ENCODE measurements at regions not wholly inside any gene's neighbourhood (a gene's known extent, or its start where the extent isn't known, plus 50 kb on each side); places are given as distances from the start of the nearest gene placed in this dataset.
"Not testable (repeated sequence)": the region's sequence is repeated elsewhere in the genome, so short reads cannot be mapped to it uniquely, and the experiment has no call there.

- H3K36me3 ChIP-seq (ENCODE audit: insufficient read depth, low read length): no peaks in the 10 kb centered on the region
- no peaks in the 10 kb centered on the region for H3K4me1 ChIP-seq (ENCODE audit: insufficient read depth, low read length)
- H3K9ac ChIP-seq (ENCODE audit: low read length): no peak overlapping the region
- no peaks in the 10 kb centered on the region for H4K20me1 ChIP-seq (ENCODE audit: insufficient read depth, low read length)
- H3K4me2 ChIP-seq (ENCODE audit: low read length): no peak overlapping the region
- H2AFZ ChIP-seq (ENCODE audit: low read depth, low read length): no peak overlapping the region
- no peak overlapping the region for H3K4me3 Mint-ChIP-seq (ENCODE audit: unreplicated experiment)
- H3K9me3 Mint-ChIP-seq (ENCODE audit: unreplicated experiment): peaks cover 5% of the 10 kb centered on the region
- FAIRE-seq (no peak), DNase-seq (ENCODE audit: low read depth) (no peak)
- TF ChIP-seq EZH2 (IDR thresholded peaks at IDR 0.05; ENCODE audit: insufficient read depth, low read length): no peak
- TF ChIP-seq CTCF (IDR thresholded peaks at IDR 0.05; ENCODE audit: insufficient read depth, low read depth, low read length): no peak
- H3K9me3 ChIP-seq (ENCODE audit: insufficient read depth, low read depth, low read length): no peaks in the 10 kb centered on the region
- H3K27ac ChIP-seq (ENCODE audit: low read depth, low read length): no peak overlapping the region
- peaks cover 10% of the 10 kb centered on the region for H3K4me1 Mint-ChIP-seq (ENCODE audit: low read depth, unreplicated experiment)
- no peak overlapping the region for H3K4me3 ChIP-seq (ENCODE audit: insufficient read depth, low read depth, low read length)
- H3K36me3 Mint-ChIP-seq (ENCODE audit: low read depth, unreplicated experiment): no peaks in the 10 kb centered on the region
- no peak overlapping the region for H3K27ac Mint-ChIP-seq (ENCODE audit: unreplicated experiment)
- H3K27me3 Mint-ChIP-seq (ENCODE audit: low read depth, unreplicated experiment): no peaks in the 10 kb centered on the region
- H3K79me2 ChIP-seq (ENCODE audit: insufficient read depth, low read length): no peaks in the 10 kb centered on the region
- H3K27me3 ChIP-seq (ENCODE audit: insufficient read depth, low read length): no peaks in the 10 kb centered on the region
Observed at GRCh38 chr5:82511134-82511533, 233.0 kb upstream of the RPS23 start.

GRCh38 chr5:82509762-82510161, 231.6 kb upstream of the RPS23 start:
- H3K27ac Mint-ChIP-seq (ENCODE audit: unreplicated experiment): no peak overlapping the region
- Histone ChIP-seq H3K9ac (ENCODE audit: low read length) (no peak overlapping the region), H3K9me3 (ENCODE audit: insufficient read depth, low read depth, low read length) (no peaks in the 10 kb centered on the region), H3K79me2 (ENCODE audit: insufficient read depth, low read length) (no peaks in the 10 kb centered on the region), H3K4me3 (ENCODE audit: insufficient read depth, low read depth, low read length) (no peak overlapping the region), H2AFZ (ENCODE audit: low read depth, low read length) (no peak overlapping the region), H3K27me3 (ENCODE audit: insufficient read depth, low read length) (no peaks in the 10 kb centered on the region), H4K20me1 (ENCODE audit: insufficient read depth, low read length) (no peaks in the 10 kb centered on the region), H3K36me3 (ENCODE audit: insufficient read depth, low read length) (no peaks in the 10 kb centered on the region), H3K4me2 (ENCODE audit: low read length) (no peak overlapping the region), H3K4me1 (ENCODE audit: insufficient read depth, low read length) (no peaks in the 10 kb centered on the region), H3K27ac (ENCODE audit: low read depth, low read length) (no peak overlapping the region)
- DNase-seq (ENCODE audit: low read depth) (no peak), FAIRE-seq (no peak)
- H3K9me3 Mint-ChIP-seq (ENCODE audit: unreplicated experiment): peaks cover 5% of the 10 kb centered on the region
- H3K36me3 Mint-ChIP-seq (ENCODE audit: low read depth, unreplicated experiment): no peaks in the 10 kb centered on the region
- TF ChIP-seq EZH2 (IDR thresholded peaks at IDR 0.05; ENCODE audit: insufficient read depth, low read length): no peak
- TF ChIP-seq CTCF (IDR thresholded peaks at IDR 0.05; ENCODE audit: insufficient read depth, low read depth, low read length): no peak
- H3K4me1 Mint-ChIP-seq (ENCODE audit: low read depth, unreplicated experiment): peaks cover 10% of the 10 kb centered on the region
- H3K4me3 Mint-ChIP-seq (ENCODE audit: unreplicated experiment): no peak overlapping the region
- no peaks in the 10 kb centered on the region for H3K27me3 Mint-ChIP-seq (ENCODE audit: low read depth, unreplicated experiment)

- not testable (repeated sequence) for H3K4me3 Mint-ChIP-seq (ENCODE audit: unreplicated experiment); H3K36me3 Mint-ChIP-seq (ENCODE audit: low read depth, unreplicated experiment); H3K36me3 ChIP-seq (ENCODE audit: insufficient read depth, low read length); H3K27ac ChIP-seq (ENCODE audit: low read depth, low read length); H3K79me2 ChIP-seq (ENCODE audit: insufficient read depth, low read length); FAIRE-seq; H2AFZ ChIP-seq (ENCODE audit: low read depth, low read length); H3K27me3 ChIP-seq (ENCODE audit: insufficient read depth, low read length); H3K9me3 ChIP-seq (ENCODE audit: insufficient read depth, low read depth, low read length); H3K27ac Mint-ChIP-seq (ENCODE audit: unreplicated experiment); H3K4me1 ChIP-seq (ENCODE audit: insufficient read depth, low read length); H4K20me1 ChIP-seq (ENCODE audit: insufficient read depth, low read length); H3K27me3 Mint-ChIP-seq (ENCODE audit: low read depth, unreplicated experiment); H3K4me2 ChIP-seq (ENCODE audit: low read length); DNase-seq (ENCODE audit: low read depth); H3K4me3 ChIP-seq (ENCODE audit: insufficient read depth, low read depth, low read length); H3K9me3 Mint-ChIP-seq (ENCODE audit: unreplicated experiment); H3K9ac ChIP-seq (ENCODE audit: low read length); H3K4me1 Mint-ChIP-seq (ENCODE audit: low read depth, unreplicated experiment)
Observed at GRCh38 chr5:82506390-82506789, 228.2 kb upstream of the RPS23 start.
